Activated naive CD4-positive, alpha-beta T cell treated with anti-CD3 and anti-CD28 coated beads for 36 hours (primary cell): ENCODE measurements at regions not wholly inside any gene's neighbourhood (a gene's known extent, or its start where the extent isn't known, plus 50 kb on each side); places are given as distances from the start of the nearest gene placed in this dataset.

Experiments used
- CTCF ChIA-PET: fragments of 350-600 bp; sonication (Branson Sonifier 250); formaldehyde crosslinking; loops from one replicate; lab custom pipeline; 2021; ENCODE audit warnings: antibody characterized with exemption; lab: Charles Lee
- DNase-seq: peaks from one replicate; pipeline ENCODE4 v3.0.0-alpha.2; 2020
- H3K27ac Mint-ChIP-seq: one replicate; pipeline ENCODE4 v1.8.0; 2021; ENCODE audit warnings: mild to moderate bottlenecking, mixed read lengths
- H3K27me3 Mint-ChIP-seq: one replicate; pipeline ENCODE4 v1.8.0; 2021; ENCODE audit warnings: low read depth, mixed read lengths
- H3K36me3 Mint-ChIP-seq: one replicate; pipeline ENCODE4 v1.8.0; 2021; ENCODE audit warnings: low read depth, mixed read lengths
- H3K4me1 Mint-ChIP-seq: one replicate; pipeline ENCODE4 v1.8.0; 2021; ENCODE audit warnings: low read depth, mixed read lengths
- H3K4me3 Mint-ChIP-seq: one replicate; pipeline ENCODE4 v1.8.0; 2021; ENCODE audit warnings: mild to moderate bottlenecking, moderate library complexity, mixed read lengths
- H3K9me3 Mint-ChIP-seq: one replicate; pipeline ENCODE4 v1.8.0; 2021; ENCODE audit warnings: mixed read lengths
- intact Hi-C: fragments of 100-400 bp; cut with micrococcal nuclease; formaldehyde crosslinking; loops from one replicate; pipeline ENCODE4 v1.15.1; 2023

- Mint-ChIP-seq H3K4me3 (no peak overlapping the region), H3K9me3 (no peaks in the 10 kb centered on the region), H3K36me3 (no peaks in the 10 kb centered on the region), H3K27me3 (no peaks in the 10 kb centered on the region), H3K27ac (no peak overlapping the region), H3K4me1 (no peaks in the 10 kb centered on the region)
- intact Hi-C loops: no loop called here
- CTCF ChIA-PET: interaction anchor here (1.1 kb wide), 1 partner anchor 11 kb away, joined by 3 read pairs; no protein-coding TSS in a partner anchor
- DNase-seq: no peak
Observed at GRCh38 chr11:115065830-115066664, 387.7 kb downstream of the NXPE2 start.

- Mint-ChIP-seq H3K36me3 (no peaks in the 10 kb centered on the region), H3K27ac (no peak overlapping the region), H3K27me3 (peaks cover 3% of the 10 kb centered on the region), H3K4me1 (no peaks in the 10 kb centered on the region), H3K9me3 (no peaks in the 10 kb centered on the region), H3K4me3 (no peak overlapping the region)
- no peak for DNase-seq
- CTCF ChIA-PET: no interaction called here
- intact Hi-C loops: no loop called here
Observed at GRCh38 chr11:115067471-115067870, 389.1 kb downstream of the NXPE2 start.

- CTCF ChIA-PET: no interaction called here
- H3K36me3 Mint-ChIP-seq: no peaks in the 10 kb centered on the region
- no peak overlapping the region for H3K27ac Mint-ChIP-seq
- H3K4me3 Mint-ChIP-seq: no peak overlapping the region
- H3K4me1 Mint-ChIP-seq: no peaks in the 10 kb centered on the region
- H3K27me3 Mint-ChIP-seq: peaks cover 3% of the 10 kb centered on the region
- no peaks in the 10 kb centered on the region for H3K9me3 Mint-ChIP-seq
- DNase-seq: no peak
- intact Hi-C loops: loop anchor here (2.0 kb wide), 1 partner anchor 53 kb away; no protein-coding TSS in a partner anchor
Observed at GRCh38 chr11:115067900-115068530, 389.7 kb downstream of the NXPE2 start.

- intact Hi-C loops: loop anchor here (2.0 kb wide), 1 partner anchor 51 kb away; no protein-coding TSS in a partner anchor
- Mint-ChIP-seq H3K4me3 (no peak overlapping the region), H3K36me3 (no peaks in the 10 kb centered on the region), H3K9me3 (no peaks in the 10 kb centered on the region), H3K27ac (no peak overlapping the region), H3K4me1 (no peaks in the 10 kb centered on the region), H3K27me3 (peaks cover 3% of the 10 kb centered on the region)
- no peak for DNase-seq
- CTCF ChIA-PET: no interaction called here
Observed at GRCh38 chr11:115069599-115069998, 391.3 kb downstream of the NXPE2 start.

- Mint-ChIP-seq H3K4me1 (no peaks in the 10 kb centered on the region), H3K4me3 (no peak overlapping the region), H3K9me3 (no peaks in the 10 kb centered on the region), H3K27ac (no peak overlapping the region), H3K36me3 (no peaks in the 10 kb centered on the region), H3K27me3 (peaks cover 3% of the 10 kb centered on the region)
- DNase-seq: no peak
- intact Hi-C loops: no loop called here
- CTCF ChIA-PET: no interaction called here
Observed at GRCh38 chr11:115075356-115075755, 397.0 kb downstream of the NXPE2 start.

GRCh38 chr11:115077740-115078139, 399.4 kb downstream of the NXPE2 start:
- H3K27me3 Mint-ChIP-seq: no peaks in the 10 kb centered on the region
- intact Hi-C loops: no loop called here
- no peak overlapping the region for H3K4me3 Mint-ChIP-seq
- no peaks in the 10 kb centered on the region for H3K4me1 Mint-ChIP-seq
- no peaks in the 10 kb centered on the region for H3K9me3 Mint-ChIP-seq
- no peak for DNase-seq
- CTCF ChIA-PET: interaction anchor here (0.8 kb wide), 1 partner anchor 12 kb away, joined by 3 read pairs; no protein-coding TSS in a partner anchor
- no peak overlapping the region for H3K27ac Mint-ChIP-seq
- H3K36me3 Mint-ChIP-seq: no peaks in the 10 kb centered on the region

DNA sequence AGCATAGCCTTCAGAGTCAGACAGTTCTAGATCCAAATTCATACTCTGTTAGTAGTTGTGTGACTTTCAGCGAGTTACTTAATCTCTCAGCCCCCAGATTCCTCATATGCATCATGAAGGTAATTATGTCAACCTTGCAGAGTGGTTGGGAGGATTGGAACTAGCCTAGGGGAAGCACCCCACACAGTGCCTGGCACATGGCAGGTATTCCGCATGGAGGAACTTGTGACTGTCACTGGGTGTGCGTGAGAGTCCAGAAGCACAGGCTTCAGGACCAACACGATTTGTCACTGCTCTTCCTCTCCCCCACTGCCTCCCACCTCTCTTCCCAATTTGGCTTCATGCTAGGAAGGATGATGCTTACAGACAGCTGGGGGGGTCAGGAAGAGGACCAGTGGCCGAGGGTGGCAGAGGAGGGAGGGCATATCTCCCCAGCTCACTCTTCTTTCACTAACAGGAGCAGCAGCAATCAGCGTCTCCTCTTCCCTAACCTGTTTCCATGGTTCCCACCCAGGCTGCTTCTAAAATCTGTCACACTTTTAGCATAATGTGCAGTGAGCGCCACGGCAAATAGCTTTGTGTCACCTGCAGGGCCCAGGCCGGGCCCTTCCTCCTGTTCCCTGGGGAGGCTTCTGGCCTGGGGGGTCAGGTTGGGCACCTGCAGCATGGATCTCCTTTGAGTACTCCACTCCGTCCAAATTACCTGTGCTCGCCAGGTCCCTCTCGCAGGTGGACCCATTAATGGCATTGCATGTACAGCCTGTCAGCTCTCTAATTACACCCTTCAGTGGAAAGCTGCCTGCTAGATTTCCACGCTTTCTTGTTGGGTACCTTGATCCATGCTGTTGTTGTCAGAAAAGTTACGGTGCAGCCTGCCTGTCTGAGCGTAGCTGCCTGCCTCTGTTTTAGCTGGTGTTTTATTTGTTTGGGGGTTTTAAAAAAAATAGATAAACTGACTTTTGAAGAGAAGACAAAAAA, 400.4 kb downstream of the NXPE2 start:
- Mint-ChIP-seq H3K27me3 (no peaks in the 10 kb centered on the region), H3K27ac (no peak overlapping the region), H3K36me3 (no peaks in the 10 kb centered on the region), H3K9me3 (no peaks in the 10 kb centered on the region), H3K4me1 (no peaks in the 10 kb centered on the region), H3K4me3 (no peak overlapping the region)
- intact Hi-C loops: no loop called here
- no peak for DNase-seq
- CTCF ChIA-PET: no interaction called here

DNA sequence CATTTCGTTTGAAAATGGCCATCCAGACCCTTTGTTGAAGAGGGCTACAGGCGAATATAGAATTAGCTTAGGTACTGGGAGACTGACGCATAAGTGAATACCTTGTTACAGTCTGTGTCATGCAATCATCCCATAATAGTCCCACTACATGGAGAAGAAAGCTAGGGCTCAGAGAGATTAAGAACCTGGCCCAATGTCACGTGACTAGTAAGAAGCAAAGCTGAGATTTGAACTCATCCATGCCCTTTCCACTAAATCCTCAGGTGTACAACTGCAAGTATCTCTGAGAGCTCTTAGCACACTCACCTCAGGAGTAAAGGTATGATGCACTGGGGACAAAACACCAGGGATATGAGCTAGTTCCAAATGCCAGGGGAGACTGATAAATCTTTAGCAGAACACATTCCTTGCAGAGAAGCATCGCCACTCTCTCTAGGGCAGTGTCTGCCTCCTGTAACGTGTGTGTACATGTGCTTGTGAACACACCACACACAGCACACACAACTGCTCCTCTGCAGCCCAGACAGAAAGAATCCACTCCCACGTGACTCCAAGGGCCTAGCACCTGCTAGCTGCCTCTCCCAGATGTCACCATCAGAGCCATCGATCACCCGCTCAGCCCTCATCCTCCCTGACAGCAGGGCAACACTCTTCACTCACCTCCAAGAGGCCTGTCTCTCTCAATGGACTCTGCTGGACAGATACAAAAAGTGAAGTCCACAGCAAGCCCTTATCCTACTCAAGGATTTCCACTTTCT, 402.8 kb downstream of the NXPE2 start:
- Mint-ChIP-seq H3K27ac (no peak overlapping the region), H3K4me1 (no peaks in the 10 kb centered on the region), H3K9me3 (no peaks in the 10 kb centered on the region), H3K4me3 (no peak overlapping the region), H3K36me3 (no peaks in the 10 kb centered on the region), H3K27me3 (no peaks in the 10 kb centered on the region)
- DNase-seq: no peak
- intact Hi-C loops: no loop called here
- CTCF ChIA-PET: no interaction called here

DNA sequence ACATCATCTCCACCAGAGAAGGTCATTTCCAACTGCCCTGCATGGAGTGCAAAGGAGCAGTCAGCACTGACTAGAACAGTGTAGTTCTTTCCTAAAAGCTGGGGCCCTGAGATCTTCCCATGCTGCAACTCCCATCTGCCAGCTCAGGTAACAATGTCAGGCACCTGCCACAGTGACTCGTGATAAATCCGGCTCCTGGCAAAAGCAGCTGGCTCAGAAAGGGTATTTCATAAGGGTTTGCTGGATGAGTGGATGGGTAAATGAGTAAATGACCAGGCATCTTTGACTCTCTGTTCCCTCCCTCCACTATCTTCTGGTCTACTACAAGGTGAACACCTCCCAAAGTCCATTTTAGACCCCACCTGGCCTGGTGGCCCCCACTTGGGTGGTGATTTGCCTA, 403.6 kb downstream of the NXPE2 start:
- Mint-ChIP-seq H3K36me3 (no peaks in the 10 kb centered on the region), H3K4me3 (no peak overlapping the region), H3K27ac (no peak overlapping the region), H3K27me3 (peaks cover under 1% of the 10 kb centered on the region), H3K9me3 (no peaks in the 10 kb centered on the region), H3K4me1 (no peaks in the 10 kb centered on the region)
- intact Hi-C loops: no loop called here
- CTCF ChIA-PET: no interaction called here
- no peak for DNase-seq

DNA sequence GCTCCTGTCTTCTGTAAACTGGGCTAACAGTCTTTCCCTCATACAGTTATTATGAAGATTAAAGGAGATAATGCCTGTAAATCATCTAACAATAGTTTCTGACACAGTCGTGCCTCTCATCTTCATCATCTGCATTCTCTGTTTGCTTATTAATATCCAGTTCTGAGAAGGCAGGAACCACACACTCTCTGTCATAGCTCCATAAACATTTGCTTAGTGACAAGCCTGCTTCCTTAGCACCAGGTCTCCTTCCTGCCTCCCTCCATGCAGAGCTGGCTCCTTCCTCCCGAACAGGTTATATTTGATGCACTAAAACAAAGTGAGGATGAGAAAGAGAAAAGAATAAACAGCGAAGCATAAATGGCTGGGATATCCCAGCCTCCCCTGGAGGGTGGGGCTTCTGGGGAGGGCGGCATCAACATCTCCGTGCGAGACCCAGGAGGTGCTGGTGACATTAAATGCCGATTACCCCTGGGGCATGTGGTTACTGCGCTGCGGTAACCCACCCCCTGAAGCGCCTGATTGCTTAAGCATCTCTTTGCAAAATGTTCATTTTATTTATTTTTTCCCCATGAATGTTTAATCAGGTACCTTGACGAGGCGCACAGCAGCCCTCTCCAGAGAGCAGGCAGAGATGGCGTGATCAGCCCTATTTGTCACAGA, 404.9 kb downstream of the NXPE2 start:
- intact Hi-C loops: no loop called here

GRCh38 chr11:115084231-115084630, 405.9 kb downstream of the NXPE2 start:
- DNase-seq: no peak

More for the DNA sequence above, 404.9 kb downstream of the NXPE2 start:
- DNase-seq: no peak
- H3K9me3 Mint-ChIP-seq: no peaks in the 10 kb centered on the region
- H3K27me3 Mint-ChIP-seq: peaks cover 4% of the 10 kb centered on the region
- H3K4me3 Mint-ChIP-seq: no peak overlapping the region
- H3K27ac Mint-ChIP-seq: no peak overlapping the region
- H3K4me1 Mint-ChIP-seq: no peaks in the 10 kb centered on the region
- CTCF ChIA-PET: no interaction called here
- H3K36me3 Mint-ChIP-seq: no peaks in the 10 kb centered on the region

More at GRCh38 chr11:115084231-115084630, 405.9 kb downstream of the NXPE2 start:
- peaks cover 7% of the 10 kb centered on the region for H3K27me3 Mint-ChIP-seq
- H3K9me3 Mint-ChIP-seq: no peaks in the 10 kb centered on the region
- intact Hi-C loops: no loop called here
- H3K27ac Mint-ChIP-seq: no peak overlapping the region
- H3K4me1 Mint-ChIP-seq: no peaks in the 10 kb centered on the region
- H3K4me3 Mint-ChIP-seq: no peak overlapping the region
- CTCF ChIA-PET: no interaction called here
- H3K36me3 Mint-ChIP-seq: no peaks in the 10 kb centered on the region
